ENCODE measurements at regions not wholly inside any gene's neighbourhood (a gene's known extent, or its start where the extent isn't known, plus 50 kb on each side); places are given as distances from the start of the nearest gene placed in this dataset.

- no peaks in the 10 kb centered on the region for H3K4me1 ChIP-seq
- H3K9me3 ChIP-seq, result no peaks in the 10 kb centered on the region
- no peaks in the 10 kb centered on the region for H3K36me3 ChIP-seq
- H3K27me3 ChIP-seq, result no peaks in the 10 kb centered on the region
- TF ChIP-seq, protein P1, sequence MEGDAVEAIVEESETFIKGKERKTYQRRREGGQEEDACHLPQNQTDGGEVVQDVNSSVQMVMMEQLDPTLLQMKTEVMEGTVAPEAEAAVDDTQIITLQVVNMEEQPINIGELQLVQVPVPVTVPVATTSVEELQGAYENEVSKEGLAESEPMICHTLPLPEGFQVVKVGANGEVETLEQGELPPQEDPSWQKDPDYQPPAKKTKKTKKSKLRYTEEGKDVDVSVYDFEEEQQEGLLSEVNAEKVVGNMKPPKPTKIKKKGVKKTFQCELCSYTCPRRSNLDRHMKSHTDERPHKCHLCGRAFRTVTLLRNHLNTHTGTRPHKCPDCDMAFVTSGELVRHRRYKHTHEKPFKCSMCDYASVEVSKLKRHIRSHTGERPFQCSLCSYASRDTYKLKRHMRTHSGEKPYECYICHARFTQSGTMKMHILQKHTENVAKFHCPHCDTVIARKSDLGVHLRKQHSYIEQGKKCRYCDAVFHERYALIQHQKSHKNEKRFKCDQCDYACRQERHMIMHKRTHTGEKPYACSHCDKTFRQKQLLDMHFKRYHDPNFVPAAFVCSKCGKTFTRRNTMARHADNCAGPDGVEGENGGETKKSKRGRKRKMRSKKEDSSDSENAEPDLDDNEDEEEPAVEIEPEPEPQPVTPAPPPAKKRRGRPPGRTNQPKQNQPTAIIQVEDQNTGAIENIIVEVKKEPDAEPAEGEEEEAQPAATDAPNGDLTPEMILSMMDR (IDR thresholded peaks at IDR 0.05), result no peak
- no peak for TF ChIP-seq POLR2A (IDR thresholded peaks at IDR 0.05)
- no peak for DNase-seq
- no peak overlapping the region for H3K4me3 ChIP-seq
- H3K27ac ChIP-seq, result no peak overlapping the region
These were observed 277.1 kb upstream of the ADGRL3 start for GRCh38 chr4:60923075-60923474.

- TF ChIP-seq, protein P1 (IDR thresholded peaks at IDR 0.05), result no peak
- TF ChIP-seq POLR2A (IDR thresholded peaks at IDR 0.05), result no peak
- no peaks in the 10 kb centered on the region for H3K9me3 ChIP-seq
- no peak overlapping the region for H3K4me3 ChIP-seq
- no peaks in the 10 kb centered on the region for H3K27me3 ChIP-seq
- H3K4me1 ChIP-seq, result no peaks in the 10 kb centered on the region
- no peak overlapping the region for H3K27ac ChIP-seq
- no peaks in the 10 kb centered on the region for H3K36me3 ChIP-seq
- DNase-seq, result no peak
These were observed 273.5 kb upstream of the ADGRL3 start for GRCh38 chr4:60926624-60927023.

DNA sequence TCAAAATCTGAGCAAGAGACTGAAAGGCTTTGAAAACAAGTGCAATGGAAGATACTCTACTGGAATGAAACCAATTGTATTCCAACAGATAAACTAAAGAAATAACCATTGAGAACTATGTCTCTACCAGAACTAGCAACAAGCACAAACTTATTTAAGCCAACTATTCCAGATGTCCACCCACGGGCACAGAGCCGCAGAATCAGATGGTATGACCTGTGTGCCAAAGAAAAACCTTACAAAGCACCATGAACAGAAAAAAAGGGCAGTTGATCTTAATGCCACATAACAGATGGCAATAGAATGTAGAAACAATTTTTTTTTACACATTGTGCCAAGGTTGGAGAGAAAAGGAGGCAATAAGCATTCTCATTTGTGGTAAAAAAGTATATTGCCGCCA lies 269.3 kb upstream of the ADGRL3 start:
- no peak overlapping the region for H3K27ac ChIP-seq
- H3K36me3 ChIP-seq, result no peaks in the 10 kb centered on the region
- no peaks in the 10 kb centered on the region for H3K9me3 ChIP-seq
- no peak overlapping the region for H3K4me3 ChIP-seq
- H3K4me1 ChIP-seq, result no peaks in the 10 kb centered on the region
- TF ChIP-seq, protein P1 (IDR thresholded peaks at IDR 0.05), result no peak
- no peak for TF ChIP-seq POLR2A (IDR thresholded peaks at IDR 0.05)
- DNase-seq, result no peak
- H3K27me3 ChIP-seq, result no peaks in the 10 kb centered on the region

- no peaks in the 10 kb centered on the region for H3K36me3 ChIP-seq
- H3K27me3 ChIP-seq, result no peaks in the 10 kb centered on the region
- DNase-seq, result no peak
- no peaks in the 10 kb centered on the region for H3K4me1 ChIP-seq
- no peak overlapping the region for H3K27ac ChIP-seq
- H3K9me3 ChIP-seq, result no peaks in the 10 kb centered on the region
- H3K4me3 ChIP-seq, result no peak overlapping the region
- TF ChIP-seq, protein P1 (IDR thresholded peaks at IDR 0.05), result no peak
- no peak for TF ChIP-seq POLR2A (IDR thresholded peaks at IDR 0.05)
These were observed 265.4 kb upstream of the ADGRL3 start for GRCh38 chr4:60934566-60935295.

DNA sequence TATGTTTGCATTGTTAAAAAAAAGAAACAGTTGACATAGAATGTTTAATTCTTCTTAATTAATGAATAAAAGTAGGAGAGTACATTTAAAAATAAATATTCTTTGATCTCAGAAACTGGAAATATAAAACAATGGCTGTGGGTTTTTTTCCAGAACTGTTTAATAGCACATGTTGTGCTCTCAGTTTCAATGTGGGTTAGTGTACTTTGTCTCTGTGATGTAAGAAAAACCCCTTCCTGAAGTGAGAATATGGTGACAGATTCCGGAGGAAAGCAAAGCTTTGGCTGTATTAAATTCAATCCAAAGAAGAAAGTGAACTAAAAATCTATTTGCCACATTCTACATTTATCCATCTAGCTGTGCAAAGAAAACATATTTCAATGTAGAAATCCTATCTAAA lies 261.9 kb upstream of the ADGRL3 start:
- Histone ChIP-seq H3K4me1 (no peaks in the 10 kb centered on the region), H3K27ac (no peak overlapping the region), H3K4me3 (no peak overlapping the region), H3K27me3 (no peaks in the 10 kb centered on the region), H3K36me3 (no peaks in the 10 kb centered on the region), H3K9me3 (no peaks in the 10 kb centered on the region)
- no peak for TF ChIP-seq POLR2A (IDR thresholded peaks at IDR 0.05)
- TF ChIP-seq, protein P1 (IDR thresholded peaks at IDR 0.05), result no peak
- DNase-seq, result no peak

DNA sequence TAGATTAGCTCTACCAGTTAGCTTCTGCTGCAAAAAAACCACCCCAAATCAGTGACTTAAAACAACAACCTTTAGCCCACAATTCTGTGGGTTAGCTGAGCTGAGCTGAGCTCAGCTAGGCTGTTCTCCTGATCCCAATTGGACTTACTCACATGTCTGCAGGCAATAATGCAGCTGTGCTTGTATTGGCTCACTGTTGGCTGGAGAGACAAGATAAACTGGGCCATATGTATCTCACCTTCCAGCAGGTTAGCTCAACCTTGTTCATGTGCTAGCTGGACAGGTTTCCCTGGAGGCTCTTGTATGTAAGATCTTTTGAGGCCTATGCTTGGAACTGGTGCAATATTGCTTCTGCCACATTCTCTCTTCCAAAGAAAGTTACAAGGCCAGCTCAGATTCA lies 261.5 kb upstream of the ADGRL3 start:
- no peaks in the 10 kb centered on the region for H3K4me1 ChIP-seq
- no peak for TF ChIP-seq POLR2A (IDR thresholded peaks at IDR 0.05)
- TF ChIP-seq, protein P1 (IDR thresholded peaks at IDR 0.05), result no peak
- H3K27me3 ChIP-seq, result no peaks in the 10 kb centered on the region
- DNase-seq, result no peak
- no peak overlapping the region for H3K27ac ChIP-seq
- H3K9me3 ChIP-seq, result no peaks in the 10 kb centered on the region
- no peaks in the 10 kb centered on the region for H3K36me3 ChIP-seq
- no peak overlapping the region for H3K4me3 ChIP-seq

Measured in Peyer's patch (tissue), 4 donors.